ENCODE measurements at regions not wholly inside any gene's neighbourhood (a gene's known extent, or its start where the extent isn't known, plus 50 kb on each side); places are given as distances from the start of the nearest gene placed in this dataset.

DNA sequence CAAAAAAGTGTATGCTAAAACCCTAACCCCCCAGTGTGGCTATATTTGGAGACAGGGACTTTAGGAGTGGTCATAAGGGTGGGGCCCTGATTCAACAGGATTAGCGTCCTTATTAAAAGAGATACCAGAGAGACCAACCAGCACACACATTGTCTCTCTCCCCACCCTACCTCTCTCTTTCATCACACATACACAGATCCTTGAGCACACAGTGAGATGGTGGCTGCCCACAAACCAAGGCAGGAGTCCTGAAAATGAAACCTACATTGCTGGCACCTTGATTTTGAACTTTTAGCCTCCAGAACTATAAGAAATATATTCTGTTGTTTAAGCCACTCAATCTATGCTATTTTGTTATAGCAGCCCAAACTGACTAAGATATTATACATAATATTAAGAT is 224.2 kb downstream of the KDR start:
- Histone ChIP-seq H3K4me1 (no peaks in the 10 kb centered on the region), H3K36me3 (no peaks in the 10 kb centered on the region), H3K27ac (no peak overlapping the region), H3K9me3 (no peaks in the 10 kb centered on the region), H3K4me3 (no peak overlapping the region), H3K27me3 (no peaks in the 10 kb centered on the region)
- ATAC-seq: no peak
- WGBS, 2 donors: 67 to 75% methylated on average over 1 of the region's 1 CpG
- FAIRE-seq: no peak
- TF ChIP-seq, protein P1, sequence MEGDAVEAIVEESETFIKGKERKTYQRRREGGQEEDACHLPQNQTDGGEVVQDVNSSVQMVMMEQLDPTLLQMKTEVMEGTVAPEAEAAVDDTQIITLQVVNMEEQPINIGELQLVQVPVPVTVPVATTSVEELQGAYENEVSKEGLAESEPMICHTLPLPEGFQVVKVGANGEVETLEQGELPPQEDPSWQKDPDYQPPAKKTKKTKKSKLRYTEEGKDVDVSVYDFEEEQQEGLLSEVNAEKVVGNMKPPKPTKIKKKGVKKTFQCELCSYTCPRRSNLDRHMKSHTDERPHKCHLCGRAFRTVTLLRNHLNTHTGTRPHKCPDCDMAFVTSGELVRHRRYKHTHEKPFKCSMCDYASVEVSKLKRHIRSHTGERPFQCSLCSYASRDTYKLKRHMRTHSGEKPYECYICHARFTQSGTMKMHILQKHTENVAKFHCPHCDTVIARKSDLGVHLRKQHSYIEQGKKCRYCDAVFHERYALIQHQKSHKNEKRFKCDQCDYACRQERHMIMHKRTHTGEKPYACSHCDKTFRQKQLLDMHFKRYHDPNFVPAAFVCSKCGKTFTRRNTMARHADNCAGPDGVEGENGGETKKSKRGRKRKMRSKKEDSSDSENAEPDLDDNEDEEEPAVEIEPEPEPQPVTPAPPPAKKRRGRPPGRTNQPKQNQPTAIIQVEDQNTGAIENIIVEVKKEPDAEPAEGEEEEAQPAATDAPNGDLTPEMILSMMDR (IDR thresholded peaks at IDR 0.05): no peak
- intact Hi-C loops (cut with DNase I): no loop called here
- no peak for DNase-seq

DNA sequence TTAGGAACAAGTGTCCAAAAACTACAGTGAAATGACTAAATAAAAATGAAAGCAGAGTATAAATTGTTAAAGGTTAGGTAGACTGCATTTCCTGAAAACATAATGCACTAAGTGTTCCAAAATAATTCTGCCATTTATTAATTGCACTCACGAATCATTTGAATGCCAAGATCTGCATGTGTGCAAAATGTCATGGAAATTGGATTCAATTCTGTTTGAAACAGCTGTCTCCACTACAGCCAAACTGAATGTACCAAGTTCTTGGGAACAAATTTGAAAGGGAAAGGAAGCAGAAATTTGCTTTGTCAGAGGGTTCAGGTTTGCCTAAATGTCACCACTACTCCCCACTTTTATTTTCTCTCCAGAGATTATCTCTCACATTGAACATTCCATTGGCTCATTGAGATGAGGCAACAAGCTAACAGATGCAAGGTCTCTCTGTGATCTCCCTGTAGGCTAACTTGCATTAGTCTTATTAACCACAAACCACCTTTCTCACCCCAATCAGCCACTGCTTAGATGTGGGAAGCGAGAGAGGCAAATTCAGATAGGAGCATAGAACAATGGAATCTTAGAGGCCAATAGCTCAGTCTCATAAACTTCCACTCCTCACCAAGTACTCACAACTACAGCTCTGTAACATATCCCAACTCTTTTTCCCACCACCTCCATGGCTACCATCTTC is 226.6 kb downstream of the KDR start:
- TF ChIP-seq, protein P1 (IDR thresholded peaks at IDR 0.05): no peak
- 50 to 68% methylated on average over 2 of the region's 2 CpGs for WGBS, 2 donors
- Histone ChIP-seq H3K36me3 (no peaks in the 10 kb centered on the region), H3K27me3 (no peaks in the 10 kb centered on the region), H3K4me3 (no peak overlapping the region), H3K9me3 (no peaks in the 10 kb centered on the region), H3K27ac (no peak overlapping the region), H3K4me1 (no peaks in the 10 kb centered on the region)
- intact Hi-C loops (cut with DNase I): no loop called here
- no peak for FAIRE-seq
- ATAC-seq: no peak
- no peak for DNase-seq

DNA sequence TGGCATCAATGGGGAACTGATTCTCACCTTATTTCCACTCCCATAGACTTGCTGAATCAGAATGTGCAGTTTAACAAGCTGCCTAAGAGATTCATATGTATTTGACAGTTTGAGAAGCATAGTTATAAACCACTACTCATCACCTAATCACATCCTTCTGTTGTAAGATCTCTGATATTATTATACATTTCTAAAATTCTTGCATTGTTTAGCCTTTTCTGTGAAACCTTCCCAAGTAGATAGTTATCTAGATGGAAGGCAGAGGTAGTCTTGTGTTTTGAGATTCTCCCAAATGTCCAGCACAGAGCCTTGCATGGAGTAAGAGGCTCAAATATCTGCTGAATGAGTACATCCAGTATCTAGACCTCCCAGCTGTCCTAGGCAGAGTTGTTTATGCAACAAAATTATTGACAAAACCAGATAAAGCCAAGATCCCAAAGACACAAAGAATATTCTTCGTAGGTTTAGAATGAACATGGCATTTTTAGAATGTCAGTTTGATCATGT is 227.3 kb downstream of the KDR start:
- intact Hi-C loops (cut with DNase I): no loop called here
- 40 to 44% methylated on average over 1 of the region's 1 CpG for WGBS, 2 donors

DNA sequence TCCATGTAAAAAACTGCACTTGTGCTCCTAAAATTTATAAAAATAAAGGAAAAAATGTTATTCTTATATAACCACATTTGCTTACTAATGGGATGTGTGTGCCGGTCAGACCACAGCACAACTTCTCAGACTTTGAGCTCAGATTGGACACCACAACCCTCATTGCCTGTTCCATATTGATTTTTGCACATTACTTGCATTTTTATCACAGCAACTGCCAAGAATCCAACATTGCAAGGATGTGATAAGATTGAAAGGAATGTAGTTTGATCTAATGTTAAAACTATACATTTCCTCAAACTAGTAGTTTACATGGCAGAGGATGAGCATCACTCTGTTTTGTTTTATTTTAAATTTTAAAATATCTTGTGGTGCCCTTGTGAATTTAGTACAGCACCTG is 227.8 kb downstream of the KDR start:
- no peak overlapping the region for H3K27ac ChIP-seq
- no peak for FAIRE-seq
- DNase-seq: no peak
- no peaks in the 10 kb centered on the region for H3K27me3 ChIP-seq
- WGBS, 2 donors: 15 to 17% methylated on average over 1 of the region's 1 CpG
- no peaks in the 10 kb centered on the region for H3K9me3 ChIP-seq
- TF ChIP-seq, protein P1 (IDR thresholded peaks at IDR 0.05): no peak
- intact Hi-C loops (cut with DNase I): no loop called here
- no peak overlapping the region for H3K4me3 ChIP-seq
- ATAC-seq: no peak
- H3K36me3 ChIP-seq: no peaks in the 10 kb centered on the region
- H3K4me1 ChIP-seq: no peaks in the 10 kb centered on the region

More for the DNA sequence above, 227.3 kb downstream of the KDR start:
- H3K27me3 ChIP-seq: no peaks in the 10 kb centered on the region
- no peak for FAIRE-seq
- H3K9me3 ChIP-seq: no peaks in the 10 kb centered on the region
- H3K27ac ChIP-seq: no peak overlapping the region
- TF ChIP-seq, protein P1 (IDR thresholded peaks at IDR 0.05): no peak
- no peaks in the 10 kb centered on the region for H3K36me3 ChIP-seq
- no peak for ATAC-seq
- no peaks in the 10 kb centered on the region for H3K4me1 ChIP-seq
- no peak overlapping the region for H3K4me3 ChIP-seq
- no peak for DNase-seq

DNA sequence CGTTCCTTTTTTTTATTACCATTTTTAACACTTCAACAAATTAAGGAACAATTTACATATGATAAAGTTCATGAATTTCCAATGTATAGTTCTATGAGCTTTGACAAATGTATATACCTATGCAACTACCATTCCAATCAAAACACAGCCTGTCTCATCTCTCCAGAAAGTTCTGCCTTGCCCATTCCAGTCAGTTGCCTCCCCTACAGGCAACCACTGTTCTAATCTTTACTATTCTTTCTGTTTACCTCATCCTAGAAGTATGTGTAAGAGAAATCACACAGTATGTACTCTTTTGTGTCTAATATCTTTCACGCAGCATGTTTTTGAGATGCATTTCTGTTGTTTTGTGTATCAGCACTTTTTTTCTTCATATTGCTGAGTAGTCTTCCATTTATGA is 224.9 kb downstream of the KIT start:
- Histone ChIP-seq H3K4me3 (no peak overlapping the region), H3K4me1 (no peaks in the 10 kb centered on the region), H3K27me3 (no peaks in the 10 kb centered on the region), H3K27ac (no peak overlapping the region), H3K36me3 (no peaks in the 10 kb centered on the region), H3K9me3 (no peaks in the 10 kb centered on the region)
- intact Hi-C loops (cut with DNase I): no loop called here
- no peak for FAIRE-seq
- WGBS, 2 donors: 39 to 42% methylated on average over 2 of the region's 2 CpGs
- ATAC-seq: no peak
- DNase-seq: no peak
- TF ChIP-seq, protein P1 (IDR thresholded peaks at IDR 0.05): no peak

All from pancreas (tissue), 10 donors.